HUES48 (cell line): ENCODE measurements at regions not wholly inside any gene's neighbourhood (a gene's known extent, or its start where the extent isn't known, plus 50 kb on each side); places are given as distances from the start of the nearest gene placed in this dataset.
A peak's percentile ranks its signal among the peaks of the same experiment; 100 is the strongest.
"Not testable (repeated sequence)": the region's sequence is repeated elsewhere in the genome, so short reads cannot be mapped to it uniquely, and the experiment has no call there.

Source experiments
- H3K27ac ChIP-seq: one replicate; pipeline ENCODE4 v1.7.0; 2013; ENCODE audit warnings: low read depth, low read length, inconsistent platforms
- H3K27me3 ChIP-seq: 2 replicates; pipeline ENCODE4 v1.6.1; 2013; ENCODE audit warnings: mild to moderate bottlenecking, low read length; ENCODE audit not compliant: control insufficient read depth, insufficient read depth
- H3K36me3 ChIP-seq: 2 replicates; pipeline ENCODE4 v1.6.1; 2013; ENCODE audit warnings: low read length; ENCODE audit not compliant: control insufficient read depth, insufficient read depth
- H3K4me1 ChIP-seq: 2 replicates; pipeline ENCODE4 v1.6.1; 2013; ENCODE audit warnings: mild to moderate bottlenecking, low read length; ENCODE audit not compliant: control insufficient read depth, insufficient read depth
- H3K4me3 ChIP-seq: 2 replicates; pipeline ENCODE4 v1.5.1; 2013; ENCODE audit warnings: mild to moderate bottlenecking, low read depth, low read length
- H3K9ac ChIP-seq: 2 replicates; pipeline ENCODE4 v1.6.1; 2013; ENCODE audit warnings: mild to moderate bottlenecking, low read depth, low read length, moderate library complexity
- H3K9me3 ChIP-seq: 2 replicates; pipeline ENCODE4 v1.6.1; 2013; ENCODE audit warnings: low read length; ENCODE audit not compliant: control insufficient read depth, insufficient read depth

DNA sequence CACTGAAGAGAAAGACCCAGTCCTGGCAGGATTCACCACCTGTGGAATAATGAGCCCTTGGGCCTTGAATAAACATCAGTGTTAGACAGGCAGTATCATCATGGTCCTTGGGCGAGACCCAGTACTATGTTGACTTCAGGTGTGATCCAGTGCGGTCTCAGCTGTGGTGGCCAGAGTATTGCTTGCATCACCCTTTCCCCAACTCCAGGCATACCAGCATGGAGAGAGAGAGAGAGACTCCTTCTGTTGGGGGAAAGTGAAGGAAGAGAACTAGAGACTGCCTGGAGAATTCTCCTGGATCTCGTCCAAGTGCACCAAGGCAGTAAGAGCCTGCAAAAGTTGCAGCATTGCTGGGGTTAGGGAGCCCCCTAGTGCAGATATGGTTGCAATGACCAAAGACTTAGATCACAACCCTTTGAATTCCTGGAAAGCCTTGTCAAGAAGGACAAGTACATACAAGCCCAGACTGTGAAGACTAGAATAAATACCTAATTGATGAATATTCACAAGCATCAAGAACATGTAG lies 61.1 kb upstream of the VAMP7 start:
- Histone ChIP-seq H3K27me3 (no peaks in the 10 kb centered on the region), H3K36me3 (no peaks in the 10 kb centered on the region), H3K4me1 (peaks cover 3% of the 10 kb centered on the region; the same call in 1 of the 2 replicates), H3K9me3 (peaks cover 32% of the 10 kb centered on the region), H3K27ac (no peak overlapping the region), H3K4me3 (no peak overlapping the region), H3K9ac (no peak overlapping the region)

DNA sequence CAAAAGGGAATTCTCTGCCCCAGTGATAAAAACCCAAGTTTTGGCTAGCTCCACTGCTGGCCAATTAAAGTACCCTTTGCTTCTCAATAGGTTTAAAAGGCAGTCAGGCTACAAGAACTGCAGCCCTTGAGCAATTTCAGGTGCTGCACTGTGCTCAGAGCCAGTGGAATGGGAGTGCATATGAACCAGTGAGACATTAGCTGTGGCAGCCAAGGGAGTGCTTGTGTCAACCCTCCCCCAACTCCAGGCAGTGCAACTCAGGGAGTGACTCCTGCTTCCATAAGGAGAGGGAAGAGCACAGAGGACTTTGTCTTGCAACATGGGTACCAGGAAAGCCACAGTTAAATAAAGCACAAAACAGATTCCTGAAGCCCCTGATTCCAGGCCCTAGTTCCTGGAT lies 61.6 kb upstream of the VAMP7 start:
- H3K36me3 ChIP-seq: no peaks in the 10 kb centered on the region
- H3K9me3 ChIP-seq: peaks cover 31% of the 10 kb centered on the region
- no peak overlapping the region for H3K4me3 ChIP-seq
- no peak overlapping the region for H3K27ac ChIP-seq
- peaks cover 3% of the 10 kb centered on the region; the same call in 1 of the 2 replicates for H3K4me1 ChIP-seq
- H3K9ac ChIP-seq: no peak overlapping the region
- H3K27me3 ChIP-seq: no peaks in the 10 kb centered on the region

DNA sequence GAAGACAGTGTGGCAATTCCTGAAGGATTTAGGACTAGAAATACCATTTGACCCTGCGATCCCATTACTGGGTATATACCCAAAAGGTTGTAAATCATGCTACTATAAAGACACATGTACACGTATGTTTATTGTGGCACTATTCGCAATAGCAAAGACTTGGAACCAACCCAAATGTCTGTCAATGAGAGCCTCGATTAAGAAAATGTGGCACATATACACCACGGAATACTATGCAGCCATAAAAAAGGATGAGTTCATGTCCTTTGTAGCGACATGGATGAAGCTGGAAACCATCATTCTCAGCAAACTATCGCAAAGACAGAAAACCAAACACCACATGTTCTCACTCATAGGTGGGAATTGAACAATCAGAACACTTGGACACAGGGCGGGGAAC lies 66.8 kb upstream of the VAMP7 start:
- H3K4me3 ChIP-seq, H3K36me3 ChIP-seq, H3K9ac ChIP-seq, H3K27me3 ChIP-seq, H3K27ac ChIP-seq, H3K4me1 ChIP-seq: not testable (repeated sequence)
- peaks cover 15% of the 10 kb centered on the region for H3K9me3 ChIP-seq

DNA sequence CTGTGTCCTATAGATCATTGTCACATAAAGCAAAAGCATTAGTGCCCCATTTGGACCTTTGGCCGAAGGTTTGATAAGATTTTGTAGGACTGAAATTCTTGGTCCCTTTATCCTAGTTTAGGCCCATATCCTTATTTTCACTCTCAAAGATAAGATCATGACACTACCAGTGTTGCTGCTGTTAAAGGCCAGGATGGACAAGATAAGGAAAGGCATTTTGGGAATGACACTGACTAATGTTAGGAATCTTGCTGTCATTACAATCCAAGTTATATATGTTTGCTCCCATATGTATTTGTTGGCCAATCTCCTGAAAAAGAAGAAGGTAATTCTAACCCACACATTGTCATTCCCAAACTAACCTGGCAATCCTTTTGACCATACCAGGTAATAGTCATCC lies 101.3 kb upstream of the VAMP7 start:
- Histone ChIP-seq H3K4me3 (no peak overlapping the region), H3K4me1 (no peaks in the 10 kb centered on the region), H3K36me3 (no peaks in the 10 kb centered on the region), H3K9ac (no peak overlapping the region), H3K27ac (no peak overlapping the region), H3K9me3 (peaks cover 57% of the 10 kb centered on the region), H3K27me3 (no peaks in the 10 kb centered on the region)

DNA sequence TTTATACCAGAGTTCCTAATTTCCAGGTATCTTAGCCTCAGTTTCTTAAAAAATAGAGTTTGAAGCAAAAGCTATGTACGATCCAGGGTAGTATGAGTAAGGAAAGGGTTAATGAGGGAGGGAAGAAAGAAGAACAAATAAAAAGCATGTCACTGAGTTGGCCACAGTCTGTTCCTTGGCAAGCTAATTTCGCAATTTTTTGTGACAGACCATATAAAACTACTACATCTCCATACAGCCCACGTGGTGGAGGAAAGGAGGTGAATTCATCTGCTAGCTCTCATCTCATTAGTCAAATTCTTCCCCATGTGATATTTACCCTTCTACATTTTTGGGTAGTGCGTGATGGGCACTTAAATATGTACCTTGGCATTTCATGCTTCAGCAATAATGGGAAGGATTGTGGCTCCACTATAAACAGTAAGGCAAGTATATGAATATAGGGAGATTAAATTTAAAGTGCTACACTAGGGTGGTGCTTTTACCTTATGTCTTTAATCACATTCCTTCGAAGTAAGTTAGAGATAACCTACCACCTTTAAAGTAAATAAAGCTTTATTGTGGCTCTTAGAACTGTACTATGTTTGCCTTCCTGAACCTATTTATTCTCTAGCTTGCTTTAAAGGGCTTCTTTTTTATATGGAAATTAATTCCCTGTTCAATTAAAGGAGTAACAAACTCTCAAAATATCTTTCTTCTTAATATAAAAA lies 102.1 kb upstream of the VAMP7 start:
- Histone ChIP-seq H3K9ac (no peak overlapping the region), H3K27ac (no peak overlapping the region), H3K4me1 (no peaks in the 10 kb centered on the region), H3K9me3 (peaks cover 60% of the 10 kb centered on the region), H3K36me3 (peaks cover 3% of the 10 kb centered on the region; the same call in 1 of the 2 replicates), H3K4me3 (no peak overlapping the region), H3K27me3 (no peaks in the 10 kb centered on the region)

DNA sequence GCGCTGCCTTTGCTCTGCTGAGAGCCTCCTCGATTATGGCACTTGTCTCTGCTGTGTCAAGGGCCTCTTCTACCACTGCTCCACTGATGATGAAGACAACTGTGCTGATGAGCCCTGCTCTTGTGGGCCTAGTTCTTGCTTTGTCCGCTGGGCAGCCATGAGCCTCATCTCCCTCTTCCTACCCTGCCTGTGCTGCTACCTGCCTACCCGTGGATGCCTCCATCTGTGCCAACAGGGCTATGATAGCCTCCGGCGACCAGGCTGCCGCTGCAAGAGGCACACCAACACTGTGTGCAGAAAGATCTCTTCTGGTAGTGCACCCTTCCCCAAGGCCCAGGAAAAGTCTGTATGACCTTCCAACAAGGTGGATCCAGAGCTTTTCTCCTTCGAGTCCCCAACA lies 106.8 kb upstream of the VAMP7 start:
- Histone ChIP-seq H3K4me3 (no peak overlapping the region), H3K9me3 (peaks cover 57% of the 10 kb centered on the region), H3K4me1 (peaks cover 16% of the 10 kb centered on the region), H3K9ac (no peak overlapping the region), H3K27ac (no peak overlapping the region), H3K36me3 (peaks cover 5% of the 10 kb centered on the region; the same call in 1 of the 2 replicates), H3K27me3 (no peaks in the 10 kb centered on the region)

DNA sequence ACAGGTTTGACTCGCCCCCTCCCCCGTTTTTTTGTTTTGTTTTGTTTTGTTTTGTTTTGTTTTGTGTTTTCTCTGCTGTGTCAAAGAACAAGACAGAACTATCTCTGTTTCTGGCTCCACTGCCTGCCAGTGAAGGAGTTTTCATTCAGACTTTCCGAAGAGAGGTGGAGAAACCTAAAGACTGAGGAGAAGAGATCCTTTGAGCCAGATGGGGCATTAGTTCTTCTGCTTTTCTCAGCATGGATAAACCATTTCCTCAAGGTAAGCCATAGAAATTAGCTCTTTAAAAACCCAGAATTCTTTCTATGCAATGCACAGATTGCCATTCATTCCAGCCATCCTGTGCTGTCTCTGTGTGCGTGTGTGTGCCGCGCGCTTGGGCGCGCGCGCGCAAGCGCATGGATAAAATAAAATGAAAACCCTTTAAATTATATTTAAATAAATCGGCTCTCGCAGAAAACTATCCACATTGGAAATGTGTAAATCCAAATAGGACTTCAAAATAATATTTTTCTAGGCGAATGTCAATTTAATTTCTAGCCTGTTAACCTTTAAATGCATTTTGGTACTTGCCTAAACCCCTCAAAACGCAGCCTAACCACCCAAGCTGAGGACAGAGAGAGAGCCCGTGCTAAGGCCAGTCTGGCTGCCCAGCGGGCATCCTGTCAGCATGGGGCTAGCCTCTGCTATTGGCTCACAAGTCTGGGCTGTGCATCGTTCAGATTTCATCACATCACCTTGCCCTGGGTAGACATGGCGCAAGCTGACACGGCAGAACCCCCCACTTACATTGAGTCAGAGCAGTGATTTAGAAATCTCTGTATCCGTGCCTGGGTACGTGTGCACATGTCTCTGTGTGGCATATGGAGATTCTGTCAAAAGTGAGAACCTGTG lies 113.0 kb upstream of the VAMP7 start:
- Histone ChIP-seq H3K4me1 (peaks cover 29% of the 10 kb centered on the region), H3K27me3 (no peaks in the 10 kb centered on the region), H3K9me3 (peaks cover 33% of the 10 kb centered on the region), H3K4me3 (peak overlapping the region; percentile 61), H3K27ac (no peak overlapping the region), H3K36me3 (no peaks in the 10 kb centered on the region), H3K9ac (no peak overlapping the region)

DNA sequence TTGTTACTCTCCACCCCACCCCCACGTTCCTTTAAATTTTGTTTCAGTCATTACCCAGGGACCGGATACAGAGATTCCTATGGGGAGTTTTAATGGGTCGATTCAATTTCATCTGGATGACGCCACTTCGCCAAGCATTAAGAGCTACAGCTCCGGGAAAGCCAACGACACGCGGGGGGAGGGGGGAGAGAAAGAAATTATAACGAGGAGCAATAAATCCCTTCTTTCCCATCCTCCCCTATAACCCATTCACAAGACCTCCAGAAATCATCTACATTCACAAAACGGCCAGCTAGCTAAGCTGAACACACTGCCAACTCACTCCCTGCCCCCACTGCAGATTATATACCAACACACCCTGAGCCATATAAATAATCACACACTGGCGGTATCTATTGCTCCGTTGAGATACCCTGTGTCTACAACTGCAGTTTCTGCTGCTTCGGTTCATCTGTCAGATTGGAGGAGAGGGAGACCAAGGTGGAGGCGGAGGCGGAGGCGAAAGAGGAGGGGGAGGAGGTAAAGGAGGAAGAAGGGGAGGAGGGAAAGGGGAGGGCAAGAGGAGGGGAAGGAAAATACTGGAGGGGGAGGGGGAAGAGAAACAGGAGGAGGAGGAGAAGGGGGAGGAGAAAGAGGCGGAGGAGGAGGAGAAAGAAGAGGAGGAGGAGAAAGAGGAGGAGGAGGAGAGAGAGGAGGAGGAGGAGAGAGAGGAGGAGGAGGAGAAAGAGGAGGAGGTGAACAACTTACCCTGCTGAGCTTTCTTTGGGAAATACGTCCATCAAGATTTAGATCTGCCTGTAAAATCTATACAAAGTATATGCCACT lies 113.9 kb upstream of the VAMP7 start:
- Histone ChIP-seq H3K4me1 (peaks cover 29% of the 10 kb centered on the region), H3K27me3 (no peaks in the 10 kb centered on the region), H3K27ac (no peak overlapping the region), H3K9me3 (peaks cover 38% of the 10 kb centered on the region), H3K36me3 (no peaks in the 10 kb centered on the region), H3K4me3 (peak overlapping the region; percentile 61), H3K9ac (no peak overlapping the region)

DNA sequence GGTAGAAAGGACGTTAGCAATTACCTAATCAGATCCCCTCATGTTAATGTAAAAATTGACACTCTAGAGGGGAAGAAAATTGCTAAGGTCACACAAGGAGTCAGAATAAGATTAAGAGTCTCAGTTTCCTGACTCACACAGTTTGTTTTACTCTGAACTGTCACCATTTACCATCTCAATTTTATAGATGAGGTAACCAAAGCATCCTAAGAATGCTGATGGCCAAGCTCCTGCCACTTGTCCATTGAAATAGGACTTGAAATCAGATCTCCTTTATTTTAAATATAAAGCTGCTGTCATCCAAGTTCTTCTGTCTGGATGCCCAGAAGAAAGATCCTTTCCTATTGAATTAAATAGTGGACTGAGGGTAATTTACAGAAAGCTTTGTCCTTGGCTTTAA lies 114.8 kb upstream of the VAMP7 start:
- Histone ChIP-seq H3K36me3 (no peaks in the 10 kb centered on the region), H3K9ac (no peak overlapping the region), H3K4me3 (peak overlapping the region; percentile 61), H3K27ac (no peak overlapping the region), H3K9me3 (peaks cover 29% of the 10 kb centered on the region), H3K4me1 (peaks cover 29% of the 10 kb centered on the region), H3K27me3 (no peaks in the 10 kb centered on the region)

DNA sequence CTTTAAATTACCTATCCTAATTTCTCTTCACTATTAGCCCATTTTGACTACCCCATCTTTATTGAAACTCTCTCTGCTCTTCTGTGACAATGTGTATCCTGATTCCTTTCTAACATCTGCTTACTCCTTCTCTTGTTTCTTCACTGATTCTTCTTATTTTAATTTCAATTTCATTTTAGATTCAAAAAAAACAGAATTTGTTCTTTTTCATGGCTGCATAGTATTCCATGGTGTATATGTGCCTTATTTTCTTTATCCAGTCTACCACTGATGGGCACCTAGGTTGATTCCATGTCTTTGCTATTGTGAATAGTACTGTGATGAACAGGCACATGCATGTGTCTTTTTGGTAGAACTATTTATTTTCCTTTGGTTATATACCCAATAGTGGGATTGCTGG lies 120.0 kb upstream of the VAMP7 start:
- no peaks in the 10 kb centered on the region for H3K27me3 ChIP-seq
- no peaks in the 10 kb centered on the region for H3K36me3 ChIP-seq
- H3K4me1 ChIP-seq: no peaks in the 10 kb centered on the region; the same call in 1 of the 2 replicates
- no peak overlapping the region for H3K9ac ChIP-seq
- no peak overlapping the region for H3K27ac ChIP-seq
- H3K9me3 ChIP-seq: peaks cover 30% of the 10 kb centered on the region
- no peak overlapping the region for H3K4me3 ChIP-seq
